Stimulated activated CD8-positive, alpha-beta memory T cell treated with anti-CD3 and anti-CD28 coated beads, Interleukin-4, amount 100 ng/mL, for 48 hours (primary cell): ENCODE measurements at regions not wholly inside any gene's neighbourhood (a gene's known extent, or its start where the extent isn't known, plus 50 kb on each side); places are given as distances from the start of the nearest gene placed in this dataset.
A peak's percentile ranks its signal among the peaks of the same experiment; 100 is the strongest.

Experiments
- DNase-seq: peaks from one replicate; pipeline ENCODE4 v3.0.0-alpha.2; 2020

DNA sequence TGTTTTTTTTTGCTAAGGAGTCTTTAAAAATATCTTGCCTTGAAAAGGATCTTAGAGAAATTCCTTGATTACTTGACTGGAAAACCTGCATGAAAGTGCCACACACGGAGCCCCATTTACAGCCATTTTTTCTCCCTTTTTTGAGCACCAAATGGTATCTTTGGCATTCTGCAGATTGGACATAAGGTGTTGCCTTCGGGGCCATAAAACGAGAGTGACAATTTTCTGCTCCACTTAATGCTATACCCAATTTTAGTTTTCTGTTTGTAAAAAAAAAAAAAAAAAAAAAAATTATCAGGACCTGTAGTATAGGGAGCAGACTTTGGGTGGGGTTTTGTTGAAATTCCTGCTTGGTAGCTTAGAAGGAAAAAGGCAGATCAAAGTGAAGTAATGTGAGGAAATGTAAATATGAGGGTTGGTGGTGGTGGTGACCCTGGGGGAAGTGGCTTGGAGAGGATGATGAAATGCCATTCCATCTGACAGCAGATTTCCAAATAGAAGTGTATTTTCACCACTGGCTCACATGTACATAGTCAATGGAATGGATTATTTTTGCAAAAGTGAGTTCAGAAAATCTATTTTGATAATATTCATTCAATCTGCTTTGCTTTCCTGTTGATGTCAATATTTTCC is 212.1 kb upstream of the SOX4 start:
- no peak for DNase-seq

DNA sequence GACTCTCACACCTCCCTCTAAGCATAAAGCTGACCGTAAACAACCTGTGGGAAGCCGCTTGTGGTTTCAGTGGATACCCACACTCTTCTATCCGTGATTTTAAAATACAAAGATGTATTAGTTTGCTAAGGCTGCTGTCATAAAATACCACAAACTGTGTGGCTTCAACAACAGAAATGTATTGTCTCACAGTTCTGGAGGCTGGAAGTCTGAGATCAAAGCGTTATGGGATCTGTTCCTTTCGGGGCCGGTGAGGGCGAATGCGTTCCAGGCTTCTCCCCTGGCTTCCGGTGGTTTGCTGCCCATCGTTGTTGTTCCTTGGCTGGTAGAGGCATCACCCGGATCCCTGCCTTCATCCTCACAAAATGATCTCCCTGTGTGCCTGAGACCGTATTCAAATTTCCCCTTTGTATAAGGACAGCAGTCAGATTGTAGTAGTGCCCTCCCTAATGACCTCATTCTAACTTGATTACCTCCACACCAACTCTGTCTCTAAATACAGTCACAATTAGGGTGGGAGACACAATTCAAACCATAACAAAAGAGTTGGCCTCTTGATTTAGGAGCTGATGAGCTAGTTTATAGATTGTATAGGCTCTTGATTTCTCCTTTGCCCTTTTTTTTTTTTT is 210.6 kb upstream of the SOX4 start:
- no peak for DNase-seq

DNA sequence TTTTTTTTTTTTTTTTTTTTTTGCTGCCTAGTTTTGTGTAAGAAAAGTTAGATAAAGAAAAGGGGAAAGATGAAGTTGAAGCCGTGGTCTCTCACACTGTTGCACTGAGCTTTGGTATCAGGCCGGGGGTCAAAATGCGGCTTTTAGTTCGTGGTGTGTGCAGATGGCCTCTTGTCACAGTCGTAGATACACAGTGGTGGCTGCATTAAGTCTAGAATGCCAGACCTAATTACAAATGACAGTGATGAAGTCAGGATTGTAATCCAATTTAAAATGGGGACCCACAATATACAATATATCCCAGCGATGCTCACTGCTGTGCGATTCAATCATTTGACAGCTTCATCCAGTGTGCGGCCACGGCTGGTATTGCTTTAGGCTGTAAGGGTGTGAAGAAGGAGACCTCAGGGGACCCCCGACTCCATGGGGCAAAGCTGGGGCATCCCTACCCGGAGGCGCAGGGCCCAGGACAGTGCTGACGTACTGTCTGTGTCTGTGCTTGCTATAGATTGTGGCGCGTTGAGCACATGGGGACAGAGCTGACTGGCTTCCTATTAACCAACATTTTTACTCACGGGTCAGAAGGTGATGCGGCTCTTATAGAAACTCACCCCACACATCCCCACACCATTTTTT is 210.0 kb upstream of the SOX4 start:
- DNase-seq: no peak

- no peak for DNase-seq
Measured at GRCh38 chr6:21384216-21384615, 209.3 kb upstream of the SOX4 start.

DNA sequence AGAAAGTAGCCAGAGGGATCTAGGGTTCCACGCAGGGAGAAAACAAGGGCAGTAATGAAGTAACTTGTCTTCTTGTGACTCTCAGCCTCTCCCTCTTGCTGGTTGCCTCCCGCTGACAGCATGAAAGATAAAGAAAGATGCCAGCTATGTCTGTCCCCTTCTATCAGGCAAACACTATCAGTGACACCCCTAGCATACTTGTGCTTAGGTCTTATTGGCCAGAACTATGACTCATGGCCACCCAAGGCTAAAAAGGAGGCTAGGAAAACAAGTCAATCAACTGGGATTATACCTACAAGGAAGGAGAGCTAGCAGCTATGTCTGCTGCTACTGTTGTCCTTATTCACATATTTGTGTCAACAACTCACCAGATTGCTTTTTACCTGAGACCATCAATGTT is 206.8 kb upstream of the SOX4 start:
- DNase-seq: no peak

GRCh38 chr6:21390532-21391213 is 202.9 kb upstream of the SOX4 start:
- no peak for DNase-seq

DNA sequence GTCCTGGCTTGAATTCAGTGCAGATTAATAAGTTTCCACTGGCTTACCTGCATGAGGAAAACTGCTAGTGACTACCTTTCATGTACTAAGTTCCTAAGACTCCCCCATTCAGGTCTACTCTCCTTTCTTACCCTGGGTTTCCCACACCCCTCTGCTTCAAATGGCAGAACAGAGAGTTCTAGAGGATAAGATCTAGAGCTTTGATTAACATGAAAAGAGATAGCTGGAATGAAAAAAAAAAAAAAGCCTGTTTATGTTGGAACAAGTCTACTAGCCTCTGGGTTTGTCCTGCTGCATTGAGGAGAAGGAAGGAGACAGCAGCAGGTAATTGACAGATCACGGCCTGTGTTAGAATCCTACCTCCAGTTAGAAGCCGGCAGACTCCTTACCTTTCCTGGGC is 201.4 kb upstream of the SOX4 start:
- DNase-seq: no peak

DNA sequence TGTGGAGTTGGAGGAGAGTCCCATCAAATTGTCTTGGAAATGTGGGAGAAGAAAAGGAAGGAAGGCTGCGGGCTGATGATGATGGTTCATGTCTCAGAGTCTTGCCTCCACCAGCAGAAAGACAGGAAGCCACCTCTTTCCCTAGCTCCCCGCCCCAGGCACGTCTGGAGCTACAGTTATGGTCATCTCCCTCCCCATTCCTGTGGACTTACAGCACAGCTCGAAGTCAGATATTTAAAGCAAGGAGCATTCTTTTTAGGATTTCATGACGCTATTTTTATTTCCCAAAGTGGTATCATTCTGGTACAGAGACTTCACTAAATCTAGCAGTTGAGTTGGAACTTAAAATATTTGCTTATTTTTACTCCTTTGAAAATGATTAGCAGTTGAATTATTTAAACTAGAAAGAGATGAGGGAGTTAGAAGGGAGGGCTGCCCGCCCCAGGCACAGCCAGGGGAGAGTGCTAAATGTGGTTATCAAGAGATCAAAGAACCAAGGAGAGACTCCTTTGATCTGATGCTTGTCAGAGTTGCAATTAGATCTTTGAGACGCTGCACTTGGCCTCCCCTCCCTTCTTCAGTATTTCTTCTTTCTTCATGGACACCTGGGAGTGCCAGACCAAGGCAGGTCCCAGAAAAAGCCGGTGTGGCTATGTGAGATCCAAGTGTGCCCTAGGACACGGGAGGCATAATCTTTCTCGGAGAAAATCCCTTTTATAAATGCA is 199.9 kb upstream of the SOX4 start:
- DNase-seq: no peak

GRCh38 chr6:21395121-21395520 is 198.4 kb upstream of the SOX4 start:
- no peak for DNase-seq

DNA sequence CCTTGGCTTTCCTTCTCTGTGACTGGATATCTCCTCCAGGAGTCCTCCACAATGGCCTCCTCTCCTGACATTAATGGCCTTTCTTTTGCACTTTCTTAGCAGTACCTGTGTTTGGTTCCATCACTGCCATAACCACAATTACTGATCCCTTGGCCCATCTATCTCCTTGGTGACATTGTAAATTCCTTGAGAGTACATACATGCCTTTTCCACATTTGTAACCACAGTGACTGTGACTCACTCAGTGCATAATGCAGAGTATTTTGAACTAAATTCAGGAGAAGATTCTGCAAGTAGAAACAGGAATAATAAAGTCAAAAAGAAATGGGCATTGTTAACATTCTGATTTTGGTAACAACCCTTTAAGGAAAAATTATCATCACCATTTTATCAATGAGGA is 197.2 kb upstream of the SOX4 start:
- no peak for DNase-seq

DNA sequence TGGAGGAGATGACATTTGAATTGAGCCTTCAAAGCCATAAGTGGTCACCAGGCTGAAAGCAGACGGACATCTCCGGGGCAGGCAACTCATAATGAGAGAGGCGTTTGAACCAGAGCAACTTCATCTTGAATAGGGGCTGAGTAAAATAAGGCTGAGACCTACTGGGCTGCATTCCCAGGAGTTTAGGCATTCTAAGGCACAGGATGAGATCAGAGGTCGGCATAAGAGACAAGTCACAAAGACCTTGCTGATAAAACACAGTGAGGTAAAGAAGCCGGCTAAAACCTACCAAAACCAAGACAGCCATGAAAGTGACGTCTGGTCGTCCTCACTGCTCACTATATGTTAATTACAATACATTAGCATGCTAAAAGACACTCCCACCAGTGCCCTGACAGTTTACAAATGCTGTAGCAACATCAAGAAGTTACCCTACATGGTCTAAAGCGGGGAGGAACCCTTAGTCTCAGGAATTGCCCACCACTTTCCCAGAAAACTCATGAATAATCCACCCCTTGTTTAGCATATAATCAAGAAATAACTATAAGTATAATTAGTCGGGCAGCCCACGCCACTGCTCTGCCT is 194.7 kb upstream of the SOX4 start:
- no peak for DNase-seq

DNA sequence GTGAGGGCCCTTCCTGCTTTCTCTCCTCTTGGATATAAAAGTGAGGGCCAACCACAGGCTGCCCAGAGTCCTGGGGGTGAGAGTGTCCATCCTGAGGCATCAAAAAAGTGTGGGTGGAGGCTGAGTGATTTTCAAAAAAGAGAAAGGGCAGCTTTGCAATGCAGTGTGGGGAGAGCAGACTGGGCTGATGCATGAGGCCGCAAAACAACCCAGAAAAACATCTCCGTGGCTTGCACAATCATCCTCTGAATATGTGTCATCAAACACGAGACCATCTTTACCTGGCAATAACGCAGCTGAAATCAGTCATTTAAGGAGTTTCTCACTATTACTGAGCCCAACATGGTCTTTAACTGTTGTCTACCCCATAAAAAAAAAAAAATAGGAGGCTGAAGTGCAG is 191.2 kb upstream of the SOX4 start:
- DNase-seq: peak; percentile 41

DNA sequence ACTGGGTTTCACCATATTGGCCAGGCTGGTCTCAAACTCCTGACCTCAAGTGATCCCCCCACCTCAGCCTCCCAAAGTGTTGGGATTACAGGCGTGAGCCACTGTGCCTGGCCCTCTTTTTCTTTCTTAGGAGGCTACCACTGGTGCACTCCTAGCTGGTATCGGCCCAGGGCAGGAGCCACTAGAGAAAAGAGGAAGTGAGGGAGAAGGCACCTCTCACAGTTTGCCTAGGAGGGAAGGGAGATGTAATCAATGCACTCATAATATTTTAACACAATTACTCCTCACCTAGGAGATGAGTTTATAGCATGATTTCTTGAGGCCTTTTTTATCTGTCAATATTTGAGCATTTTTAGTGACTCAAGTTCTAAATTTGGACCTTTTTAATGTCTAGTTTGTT is 189.0 kb upstream of the SOX4 start:
- no peak for DNase-seq

GRCh38 chr6:21406316-21406715 is 187.2 kb upstream of the SOX4 start:
- DNase-seq: no peak

GRCh38 chr6:21409231-21409630 is 184.3 kb upstream of the SOX4 start:
- no peak for DNase-seq

DNA sequence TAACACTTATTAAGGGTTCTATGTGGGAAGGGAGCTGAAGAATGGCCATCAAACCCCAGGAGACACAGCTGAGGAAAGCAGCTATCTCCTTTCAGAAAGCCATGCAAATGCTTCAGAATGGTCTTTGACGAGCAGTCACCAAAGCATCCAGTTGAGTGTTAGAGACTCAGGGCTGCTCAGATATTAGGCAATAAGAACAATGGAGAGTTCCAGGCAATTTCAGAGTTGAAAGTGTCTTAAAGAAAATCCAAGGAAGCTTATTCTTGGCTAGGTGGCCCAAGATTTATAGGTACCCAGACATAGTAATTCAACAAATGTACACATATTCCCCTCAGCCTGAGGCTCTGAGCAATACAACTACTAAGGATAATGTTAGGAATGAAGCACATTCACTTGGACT is 180.1 kb upstream of the SOX4 start:
- no peak for DNase-seq

DNA sequence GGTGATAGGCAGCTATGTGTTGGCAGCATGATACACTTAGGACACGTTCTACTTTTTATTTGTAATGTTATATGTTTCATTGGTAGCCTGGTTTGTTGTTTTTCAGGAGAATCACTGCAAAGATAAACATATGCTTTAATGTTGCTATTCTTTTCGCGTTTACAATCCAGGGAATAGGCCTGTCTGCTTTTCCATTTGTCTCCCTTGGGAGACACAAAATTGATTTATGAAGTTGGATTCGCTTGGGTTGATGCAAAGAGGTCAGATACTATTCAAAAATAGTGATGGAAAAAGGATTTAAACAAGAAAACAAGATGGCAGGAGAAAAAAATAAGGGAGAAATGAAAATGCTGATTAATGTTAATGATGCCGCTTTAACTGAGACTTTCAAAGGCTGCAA is 179.5 kb upstream of the SOX4 start:
- DNase-seq: no peak

DNA sequence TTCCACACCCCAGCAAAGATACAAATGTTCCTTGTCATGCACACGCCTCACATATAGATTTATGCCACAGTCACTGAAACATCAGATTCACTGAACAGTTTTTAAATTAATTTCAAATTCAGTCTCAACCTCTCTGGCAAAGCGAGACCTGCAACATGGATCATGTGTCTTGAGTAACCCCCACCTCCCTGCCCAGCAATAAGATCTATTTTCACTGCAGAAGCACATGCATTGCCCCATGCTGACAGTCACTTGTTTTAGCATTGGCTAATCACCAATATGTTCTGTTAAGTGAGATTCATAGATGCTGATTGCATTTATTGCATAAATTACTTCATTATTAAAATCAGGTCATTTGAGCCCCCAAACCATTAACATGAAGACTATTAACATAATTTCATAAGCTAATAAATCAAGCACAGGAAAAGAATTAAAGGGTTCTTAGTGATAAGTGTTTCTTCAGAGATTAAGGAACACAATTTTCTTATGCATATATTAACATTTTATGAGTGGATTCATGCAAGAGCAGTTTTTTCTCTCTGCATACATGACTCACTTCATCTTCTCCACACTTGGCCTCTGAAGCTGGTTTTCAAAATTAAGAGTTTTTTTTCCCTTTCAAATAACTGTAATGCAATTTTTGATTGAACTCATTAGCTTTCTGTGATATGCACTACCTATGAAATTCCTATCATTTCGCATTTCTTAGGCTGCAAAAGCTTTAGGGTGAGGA is 173.2 kb upstream of the SOX4 start:
- no peak for DNase-seq

- no peak for DNase-seq
Measured at GRCh38 chr6:21420926-21421325, 172.6 kb upstream of the SOX4 start.

DNA sequence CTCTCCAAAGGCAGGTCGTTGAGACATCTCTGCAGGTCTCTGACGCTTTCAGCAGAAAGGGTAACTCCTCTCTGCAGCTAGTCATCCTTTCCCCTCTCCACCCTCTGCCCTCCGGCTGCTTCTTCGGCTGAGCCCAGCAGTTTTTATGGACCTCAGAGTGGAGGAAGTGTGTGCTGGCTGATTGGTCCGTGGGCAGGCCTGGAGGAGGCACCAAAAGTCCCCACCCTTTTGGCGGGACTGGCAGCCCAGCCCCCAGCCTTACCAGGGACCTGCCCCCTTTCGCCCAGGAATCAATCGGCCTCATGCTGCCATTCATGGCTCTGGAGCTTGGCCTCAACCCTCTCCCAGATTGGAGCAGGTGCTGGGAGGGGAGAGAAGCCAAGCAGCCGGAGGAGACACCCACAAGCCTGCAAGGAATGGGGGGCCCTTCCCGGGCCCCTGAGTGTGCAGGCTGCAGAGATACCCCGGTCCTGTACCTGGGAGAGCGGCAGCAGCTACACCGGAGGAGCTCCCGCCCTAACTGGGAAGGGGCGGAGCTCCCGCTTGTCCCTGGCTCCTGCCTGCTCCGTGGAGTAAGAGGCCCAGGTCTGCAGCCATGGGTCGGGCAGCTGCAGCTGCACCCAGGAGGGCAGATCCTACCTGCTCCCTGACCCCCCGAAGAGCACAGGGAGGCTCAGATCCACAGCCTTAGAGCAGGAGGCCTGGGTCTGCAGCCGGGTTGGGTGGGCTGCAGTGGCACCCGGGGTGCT is 170.3 kb upstream of the SOX4 start:
- DNase-seq: no peak

- DNase-seq: no peak
Measured at GRCh38 chr6:21426841-21427490, 166.6 kb upstream of the SOX4 start.
